LNCaP clone FGC (cell line): ENCODE measurements at regions not wholly inside any gene's neighbourhood (a gene's known extent, or its start where the extent isn't known, plus 50 kb on each side); places are given as distances from the start of the nearest gene placed in this dataset.

Experiments used
- DNase-seq: peaks from one replicate; pipeline ENCODE4 v3.0.0-alpha.2; 2011; ENCODE audit warnings: low read depth
- H3K4me3 ChIP-seq: 2 replicates; pipeline ENCODE4 v1.5.1; 2011; ENCODE audit warnings: mild to moderate bottlenecking, low read depth, low read length, control low read depth
- CTCF ChIP-seq: IDR thresholded peaks from 2 replicates; pipeline ENCODE4 v1.5.1; 2012; ENCODE audit warnings: mild to moderate bottlenecking; ENCODE audit not compliant: control insufficient read depth, insufficient read depth; ENCODE audit errors: extremely low read depth

GRCh38 chr7:52064493-52064892 is 747.9 kb upstream of the COBL start:
- DNase-seq = no peak
- TF ChIP-seq CTCF = no peak

GRCh38 chr7:52061666-52062065 is 745.1 kb upstream of the COBL start:
- no peak overlapping the region for H3K4me3 ChIP-seq
- no peak for TF ChIP-seq CTCF
- DNase-seq = no peak

More at GRCh38 chr7:52064493-52064892, 747.9 kb upstream of the COBL start:
- no peak overlapping the region for H3K4me3 ChIP-seq

GRCh38 chr7:52053525-52053924 is 736.9 kb upstream of the COBL start:
- TF ChIP-seq CTCF = no peak
- no peak for DNase-seq
- H3K4me3 ChIP-seq = no peak overlapping the region

- H3K4me3 ChIP-seq = no peak overlapping the region
- DNase-seq = no peak
- no peak for TF ChIP-seq CTCF
Measured at GRCh38 chr7:52030722-52031121, 714.1 kb upstream of the COBL start.

- H3K4me3 ChIP-seq = no peak overlapping the region
- TF ChIP-seq CTCF = no peak
- no peak for DNase-seq
Measured at GRCh38 chr7:52026140-52026539, 709.5 kb upstream of the COBL start.

- H3K4me3 ChIP-seq = no peak overlapping the region
- TF ChIP-seq CTCF = no peak
- DNase-seq = no peak
Measured at GRCh38 chr7:52021343-52021742, 704.7 kb upstream of the COBL start.

- no peak for TF ChIP-seq CTCF
- no peak for DNase-seq
- no peak overlapping the region for H3K4me3 ChIP-seq
Measured at GRCh38 chr7:52018680-52019054, 702.1 kb upstream of the COBL start.
